ENCODE measurements at regions not wholly inside any gene's neighbourhood (a gene's known extent, or its start where the extent isn't known, plus 50 kb on each side); places are given as distances from the start of the nearest gene placed in this dataset.

DNA sequence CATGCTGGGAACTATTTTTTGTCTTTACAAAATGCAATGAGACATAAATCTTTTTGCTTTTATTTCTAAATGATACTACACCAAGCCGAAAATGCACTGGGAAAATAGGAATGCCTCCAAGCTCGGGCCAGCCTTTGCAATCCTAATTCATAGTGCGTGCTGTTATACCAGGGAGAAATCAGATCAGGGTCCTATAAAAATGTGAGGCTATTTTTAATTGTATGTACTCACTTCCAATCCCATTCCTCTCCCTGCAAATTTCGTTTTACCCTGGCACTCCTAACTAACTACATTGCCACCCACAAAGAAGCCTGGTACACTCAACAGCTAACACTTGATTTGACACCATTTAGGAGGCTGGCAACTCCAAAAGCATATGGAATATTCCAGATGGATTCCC lies 350.6 kb upstream of the ZFP64 start:
- Histone ChIP-seq H3K4me1 (ENCODE audit: control insufficient read depth, insufficient read depth, low read length) (no peaks in the 10 kb centered on the region), H3K27me3 (replicated peaks in 1 of 2; ENCODE audit: control insufficient read depth in 2 of 2, insufficient read depth in 2 of 2, low read length in 1 of 2) (no peaks in the 10 kb centered on the region), H3K9ac (ENCODE audit: control insufficient read depth, insufficient read depth, low read length) (no peak overlapping the region), H3K27ac (ENCODE audit: control insufficient read depth, insufficient read depth) (no peak overlapping the region), H3K79me2 (ENCODE audit: control insufficient read depth, insufficient read depth, low read length) (no peaks in the 10 kb centered on the region), H3K9me3 (replicated peaks; ENCODE audit: control insufficient read depth, insufficient read depth, low read length) (no peaks in the 10 kb centered on the region; the same call in 2 of the 3 replicates), H3K4me2 (ENCODE audit: control insufficient read depth, insufficient read depth) (no peak overlapping the region), H4K20me1 (ENCODE audit: control insufficient read depth, insufficient read depth) (no peaks in the 10 kb centered on the region), H2AFZ (ENCODE audit: control insufficient read depth, low read depth, low read length) (no peak overlapping the region), H3K4me3 (no peak overlapping the region), H3K36me3 (ENCODE audit: control insufficient read depth in 2 of 2, insufficient read depth in 2 of 2, low read length in 1 of 2) (no peaks in the 10 kb centered on the region)
- intact Hi-C loops (cut with micrococcal nuclease; ENCODE audit: unreplicated experiment), result no loop called here
- WGBS (ENCODE audit: insufficient coverage, insufficient replicate concordance, low lambda C conversion rate, missing lambda C conversion rate), result 14% methylated on average over 4 of the region's 4 CpGs
- ChIA-PET CTCF (no interaction called here), POLR2A (no interaction called here), SMC1A (ENCODE audit: uncharacterized antibody, unreplicated experiment) (no interaction called here), RAD21 (ENCODE audit: unreplicated experiment) (no interaction called here)
- FAIRE-seq, result no peak
- in situ Hi-C loops (cut with MboI), result no loop called here
- no peak for ATAC-seq
- BruUV-seq (replicated peaks), result no TSS peak
- DNase-seq (ENCODE audit: low read depth, low spot score), result no peak
- TF ChIP-seq NFYA (IDR thresholded peaks at IDR 0.05; ENCODE audit: borderline replicate concordance, low read depth, low read length) (no peak), BHLHE40 (IDR thresholded peaks at IDR 0.05; ENCODE audit: borderline replicate concordance in 1 of 2, low read depth in 2 of 2, low read length in 1 of 2) (no peak), REST (IDR thresholded peaks at IDR 0.05; ENCODE audit: low read depth, low read length) (no peak), IKZF2 (IDR thresholded peaks at IDR 0.05) (no peak), TAF1 (IDR thresholded peaks at IDR 0.05; ENCODE audit: borderline replicate concordance, low read depth, low read length) (no peak), WRNIP1 (IDR thresholded peaks at IDR 0.05; ENCODE audit: borderline replicate concordance, low read depth, low read length) (no peak), ZBED1 (IDR thresholded peaks at IDR 0.05; ENCODE audit: borderline replicate concordance) (no peak), FOS (IDR thresholded peaks at IDR 0.05; ENCODE audit: borderline replicate concordance, extremely low read depth, insufficient read length) (no peak), ZNF274 (IDR thresholded peaks at IDR 0.05; ENCODE audit: insufficient read depth, insufficient read length) (no peak), FOXK2 (IDR thresholded peaks at IDR 0.05) (no peak), MXI1 (IDR thresholded peaks at IDR 0.05; ENCODE audit: low read depth, low read length) (no peak), BRCA1 (IDR thresholded peaks at IDR 0.05; ENCODE audit: low read depth, low read length) (no peak), EZH2 (IDR thresholded peaks at IDR 0.05; ENCODE audit: borderline replicate concordance, control insufficient read depth, low read depth, low read length) (no peak), ZBTB40 (IDR thresholded peaks at IDR 0.05; ENCODE audit: borderline replicate concordance) (no peak), HDGF (IDR thresholded peaks at IDR 0.05) (no peak)

Data from GM12878 (cell line).